Ovary (tissue), 7 donors: ENCODE measurements at regions not wholly inside any gene's neighbourhood (a gene's known extent, or its start where the extent isn't known, plus 50 kb on each side); places are given as distances from the start of the nearest gene placed in this dataset.

Experiments
- DNase-seq, 5 donors: peaks; one replicate each; pipeline ENCODE4 v3.0.0-alpha.2; 2019 to 2020
- H3K27ac ChIP-seq, 2 donors: fragments of 200-600 bp; one replicate each; pipeline versions ENCODE4 v1.5.1 to v1.8.0; 2019 to 2022
- H3K27me3 ChIP-seq: fragments of 200-600 bp; one replicate; pipeline ENCODE4 v1.8.0; 2022
- H3K36me3 ChIP-seq: fragments of 200-600 bp; sonication (generic); one replicate; pipeline ENCODE4 v1.5.1; 2019
- H3K4me1 ChIP-seq: one replicate; pipeline ENCODE4 v1.8.1; 2013; ENCODE audit warnings: mild to moderate bottlenecking, moderate library complexity; ENCODE audit not compliant: insufficient read depth
- H3K4me3 ChIP-seq: fragments of 200-600 bp; sonication (generic); one replicate; pipeline ENCODE4 v1.5.1; 2017
- H3K9me3 ChIP-seq, 2 donors: fragments of 200-600 bp in 1 of 2; sonication (generic) in 1 of 2; one replicate each; pipeline versions ENCODE4 v1.5.1 to v1.8.1; 2013 to 2019; ENCODE audit warnings: mild to moderate bottlenecking in 1 of 2, moderate library complexity in 1 of 2
- EP300 ChIP-seq: sonication (generic); formaldehyde crosslinking; IDR thresholded peaks from one replicate; pipeline ENCODE4 v1.6.1; 2017; ENCODE audit warnings: antibody characterized with exemption
- POLR2A ChIP-seq: fragments of 450-650 bp; IDR thresholded peaks from one replicate; pipeline ENCODE4 v1.6.1; 2017; ENCODE audit warnings: antibody characterized with exemption, mild to moderate bottlenecking, moderate library complexity
- WGBS, 3 donors: extraction: QIAGEN DNeasy Blood & Tissue Kit in 1 of 3; methylation state at CpG; one replicate each; pipeline versions ENCODE4 v1.1.5 to v1.1.7; 2013 to 2017; 5-methylcytosine and 5-hydroxymethylcytosine counted together
- intact Hi-C, 4 donors: fragments of 100-400 bp; cut with DNase I; formaldehyde crosslinking; loops; one replicate each; pipeline versions ENCODE4 v1.11.0 to v1.15.1; 2022 to 2023
- TF ChIP-seq, protein P1 (sequence below), 3 donors: fragments of 450-650 bp in 2 of 3; fragments of 200-600 bp in 1 of 3; IDR thresholded peaks; one replicate each; pipeline versions ENCODE4 v1.5.1 to v1.8.0; 2016 to 2022; ENCODE audit warnings: antibody characterized with exemption in 3 of 3, mild to moderate bottlenecking in 1 of 3
- donor health status: DM: no; HTN: no; CAD: no; lungs with moderate emphysema.
- donor health status: DM: no; HTN: no; CAD: no.
- donor health status: Bipolar disorder and iron deficiency.
- donor health status: DM: no; HTN: no; CAD: no.
- donor health status: DM: yes; HTN: yes; CAD: no.

DNA sequence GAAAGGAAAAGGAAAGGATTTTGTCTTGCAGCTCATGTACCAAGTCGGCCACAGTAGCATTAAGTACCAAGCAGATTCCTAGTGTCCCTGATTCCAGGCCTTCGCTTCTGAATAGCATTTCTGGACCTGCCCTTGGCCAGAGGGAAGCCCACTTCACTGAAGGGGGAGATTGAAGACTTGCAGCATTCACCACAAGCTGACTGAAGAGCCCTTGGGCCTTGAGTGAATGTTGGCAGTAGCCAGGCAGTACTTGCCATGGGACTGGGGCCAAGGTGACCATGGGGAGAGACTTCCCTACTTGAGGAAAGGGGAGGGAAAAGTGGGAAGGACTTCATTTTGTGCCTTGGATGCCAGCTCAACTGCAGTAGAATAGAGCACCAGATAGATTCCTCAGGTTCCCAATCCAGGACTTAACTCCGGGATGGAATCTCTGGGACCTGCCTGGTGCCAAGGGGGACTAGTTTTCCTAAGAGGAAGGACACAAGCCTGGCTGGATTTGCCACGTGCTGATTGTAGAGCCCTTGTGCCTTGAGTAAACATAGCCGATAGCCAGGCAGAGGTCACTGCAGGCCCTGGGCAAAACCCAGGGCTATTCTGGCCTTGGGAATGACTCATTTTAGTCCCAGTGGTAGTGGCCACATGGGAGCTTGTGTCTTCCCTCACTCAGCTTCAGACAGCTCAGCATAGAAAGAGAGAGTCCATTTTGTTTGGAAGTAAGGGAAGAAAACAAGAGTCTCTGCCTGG, 141.7 kb upstream of the KCND2 start:
- no peak overlapping the region for H3K27ac ChIP-seq
- H3K27me3 ChIP-seq: no peaks in the 10 kb centered on the region
- TF ChIP-seq POLR2A (no peak), EP300 (no peak)
- TF ChIP-seq, protein P1, sequence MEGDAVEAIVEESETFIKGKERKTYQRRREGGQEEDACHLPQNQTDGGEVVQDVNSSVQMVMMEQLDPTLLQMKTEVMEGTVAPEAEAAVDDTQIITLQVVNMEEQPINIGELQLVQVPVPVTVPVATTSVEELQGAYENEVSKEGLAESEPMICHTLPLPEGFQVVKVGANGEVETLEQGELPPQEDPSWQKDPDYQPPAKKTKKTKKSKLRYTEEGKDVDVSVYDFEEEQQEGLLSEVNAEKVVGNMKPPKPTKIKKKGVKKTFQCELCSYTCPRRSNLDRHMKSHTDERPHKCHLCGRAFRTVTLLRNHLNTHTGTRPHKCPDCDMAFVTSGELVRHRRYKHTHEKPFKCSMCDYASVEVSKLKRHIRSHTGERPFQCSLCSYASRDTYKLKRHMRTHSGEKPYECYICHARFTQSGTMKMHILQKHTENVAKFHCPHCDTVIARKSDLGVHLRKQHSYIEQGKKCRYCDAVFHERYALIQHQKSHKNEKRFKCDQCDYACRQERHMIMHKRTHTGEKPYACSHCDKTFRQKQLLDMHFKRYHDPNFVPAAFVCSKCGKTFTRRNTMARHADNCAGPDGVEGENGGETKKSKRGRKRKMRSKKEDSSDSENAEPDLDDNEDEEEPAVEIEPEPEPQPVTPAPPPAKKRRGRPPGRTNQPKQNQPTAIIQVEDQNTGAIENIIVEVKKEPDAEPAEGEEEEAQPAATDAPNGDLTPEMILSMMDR (IDR thresholded peaks at IDR 0.05): no peak
- no peaks in the 10 kb centered on the region for H3K36me3 ChIP-seq
- intact Hi-C loops: no loop called here
- DNase-seq: no peak
- no peak overlapping the region for H3K4me3 ChIP-seq
- 82 to 87% (median 86%) methylated on average over 5 of the region's 5 CpGs for WGBS, 3 donors
- no peaks in the 10 kb centered on the region for H3K4me1 ChIP-seq
- H3K9me3 ChIP-seq: no peaks in the 10 kb centered on the region

DNA sequence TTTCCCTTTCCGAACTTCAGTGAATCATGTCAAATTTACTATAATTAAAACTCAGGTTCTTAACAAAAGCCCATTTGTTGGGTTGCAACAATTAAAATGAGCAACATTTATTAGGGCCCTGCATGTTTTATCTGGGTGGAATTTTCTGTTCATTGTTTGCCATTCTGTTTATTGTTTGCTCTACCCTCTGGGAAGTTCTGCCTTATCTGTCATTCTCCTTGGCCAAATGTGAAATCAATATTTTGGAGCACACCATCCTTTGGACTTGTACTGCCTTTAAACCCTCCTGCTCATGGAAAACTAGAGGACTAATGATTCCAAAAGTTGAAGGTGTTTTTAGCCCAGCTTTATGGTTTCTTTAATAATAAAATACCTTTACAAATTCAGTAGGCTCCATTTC, 134.5 kb upstream of the KCND2 start:
- WGBS, 3 donors: 71 to 89% (median 83%) methylated on average over 1 of the region's 1 CpG
- H3K36me3 ChIP-seq: no peaks in the 10 kb centered on the region
- intact Hi-C loops: no loop called here
- TF ChIP-seq, protein P1 (IDR thresholded peaks at IDR 0.05): no peak
- TF ChIP-seq EP300: no peak
- no peak for TF ChIP-seq POLR2A
- DNase-seq: no peak
- no peaks in the 10 kb centered on the region for H3K27me3 ChIP-seq
- H3K4me1 ChIP-seq: no peaks in the 10 kb centered on the region
- H3K9me3 ChIP-seq: no peaks in the 10 kb centered on the region
- no peak overlapping the region for H3K4me3 ChIP-seq
- H3K27ac ChIP-seq: no peak overlapping the region

DNA sequence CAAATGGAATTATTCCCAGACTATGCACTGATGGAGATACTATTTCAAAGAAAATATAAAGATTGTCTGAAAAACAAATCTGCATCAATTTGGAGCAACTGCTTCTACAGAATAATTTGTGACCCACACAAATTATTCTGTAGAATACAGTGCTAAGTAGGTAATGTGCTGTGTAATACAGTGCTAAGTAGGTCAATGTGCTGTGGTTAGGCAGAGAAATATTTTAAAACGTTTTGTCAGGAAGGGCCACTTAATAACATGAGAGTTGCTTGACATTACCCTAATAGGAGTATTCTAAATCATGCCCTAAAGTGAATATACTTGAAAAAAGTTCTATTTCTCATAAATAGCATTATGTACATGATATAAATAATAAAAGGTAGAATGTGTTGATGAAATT, 116.5 kb upstream of the KCND2 start:
- Histone ChIP-seq H3K36me3 (no peaks in the 10 kb centered on the region), H3K27me3 (no peaks in the 10 kb centered on the region), H3K27ac (no peak overlapping the region), H3K4me3 (no peak overlapping the region), H3K4me1 (no peaks in the 10 kb centered on the region), H3K9me3 (no peaks in the 10 kb centered on the region)
- 8 to 10% (median 8%) methylated on average over 1 of the region's 1 CpG for WGBS, 3 donors
- TF ChIP-seq EP300 (no peak), POLR2A (no peak)
- TF ChIP-seq, protein P1 (IDR thresholded peaks at IDR 0.05): no peak
- no peak for DNase-seq
- intact Hi-C loops: no loop called here

DNA sequence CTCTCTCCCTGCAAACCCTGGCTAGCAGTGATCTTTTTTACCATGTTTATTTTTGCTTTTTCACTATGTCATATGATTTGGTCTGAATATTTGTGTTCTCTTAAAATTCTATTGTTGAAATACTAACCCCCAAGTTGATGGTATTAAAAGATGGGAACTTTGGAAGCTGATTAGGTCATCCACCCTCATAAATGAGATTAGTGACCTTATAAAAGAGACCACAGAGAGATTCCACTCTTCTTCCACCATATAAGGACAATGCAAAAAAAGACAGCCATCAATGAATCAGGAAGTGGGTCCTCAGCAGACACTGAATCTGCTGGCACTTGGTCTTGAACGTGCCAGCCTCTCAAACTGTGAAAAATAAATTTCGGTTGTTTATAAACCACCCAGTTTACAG, 112.8 kb upstream of the KCND2 start:
- Histone ChIP-seq H3K4me3 (no peak overlapping the region), H3K27me3 (no peaks in the 10 kb centered on the region), H3K36me3 (no peaks in the 10 kb centered on the region), H3K4me1 (no peaks in the 10 kb centered on the region), H3K9me3 (no peaks in the 10 kb centered on the region), H3K27ac (no peak overlapping the region)
- intact Hi-C loops: no loop called here
- DNase-seq: no peak
- WGBS, 3 donors: 83 to 88% (median 85%) methylated on average over 2 of the region's 2 CpGs
- TF ChIP-seq, protein P1 (IDR thresholded peaks at IDR 0.05): no peak
- TF ChIP-seq EP300 (no peak), POLR2A (no peak)
